Activated CD8-positive, alpha-beta T cell treated with anti-CD3 and anti-CD28 coated beads for 36 hours (primary cell): ENCODE measurements at regions not wholly inside any gene's neighbourhood (a gene's known extent, or its start where the extent isn't known, plus 50 kb on each side); places are given as distances from the start of the nearest gene placed in this dataset.

Source experiments
- ATAC-seq: fragments of 200-7000 bp; cut with Tn5 transposase; one replicate; pipeline ENCODE4 v1.10.0; 2021; ENCODE audit warnings: mild to moderate bottlenecking, moderate library complexity
- CTCF ChIA-PET: fragments of 350-600 bp; sonication (Branson Sonifier 250); formaldehyde crosslinking; loops from one replicate; lab custom pipeline; 2021; ENCODE audit warnings: antibody characterized with exemption; lab: Charles Lee
- POLR2A ChIA-PET: fragments of 350-600 bp; sonication (Branson Sonifier 250); formaldehyde crosslinking; loops from one replicate; lab custom pipeline; 2021; ENCODE audit warnings: antibody characterized with exemption; lab: Charles Lee
- DNase-seq: peaks from one replicate; pipeline ENCODE4 v3.0.0-alpha.2; 2020
- H3K27ac Mint-ChIP-seq: one replicate; pipeline ENCODE4 v1.8.0; 2021; ENCODE audit warnings: mild to moderate bottlenecking, mixed read lengths
- H3K27me3 Mint-ChIP-seq: one replicate; pipeline ENCODE4 v1.8.0; 2021; ENCODE audit warnings: mixed read lengths
- H3K36me3 Mint-ChIP-seq: one replicate; pipeline ENCODE4 v1.8.0; 2021; ENCODE audit warnings: low read depth, mixed read lengths
- H3K4me1 Mint-ChIP-seq: one replicate; pipeline ENCODE4 v1.8.0; 2021; ENCODE audit warnings: low read depth, mixed read lengths
- H3K4me3 Mint-ChIP-seq: one replicate; pipeline ENCODE4 v1.8.0; 2021; ENCODE audit warnings: mild to moderate bottlenecking, moderate library complexity, mixed read lengths
- H3K9me3 Mint-ChIP-seq: one replicate; pipeline ENCODE4 v1.8.0; 2021; ENCODE audit warnings: mixed read lengths
- CTCF ChIP-seq: fragments of 200-600 bp; IDR thresholded peaks from one replicate; pipeline ENCODE4 v1.8.0; 2022; ENCODE audit warnings: antibody characterized with exemption, mild to moderate bottlenecking
- intact Hi-C: fragments of 100-400 bp; cut with micrococcal nuclease; formaldehyde crosslinking; loops from one replicate; pipeline ENCODE4 v1.10.0; 2022

- no peak for ATAC-seq
- H3K36me3 Mint-ChIP-seq = no peaks in the 10 kb centered on the region
- H3K9me3 Mint-ChIP-seq = no peaks in the 10 kb centered on the region
- DNase-seq = no peak
- ChIA-PET CTCF (no interaction called here), POLR2A (no interaction called here)
- H3K27ac Mint-ChIP-seq = no peak overlapping the region
- intact Hi-C loops = no loop called here
- no peak for TF ChIP-seq CTCF
- no peaks in the 10 kb centered on the region for H3K4me1 Mint-ChIP-seq
- H3K27me3 Mint-ChIP-seq = peaks cover 5% of the 10 kb centered on the region
- no peak overlapping the region for H3K4me3 Mint-ChIP-seq
Observed at GRCh38 chr10:44821290-44821689, 89.8 kb upstream of the TMEM72 start.

- CTCF ChIA-PET = no interaction called here
- ATAC-seq (no peak), DNase-seq (no peak)
- intact Hi-C loops = no loop called here
- H3K36me3 Mint-ChIP-seq = no peaks in the 10 kb centered on the region
- no peak for TF ChIP-seq CTCF
- no peaks in the 10 kb centered on the region for H3K9me3 Mint-ChIP-seq
- POLR2A ChIA-PET = no interaction called here
- no peaks in the 10 kb centered on the region for H3K4me1 Mint-ChIP-seq
- no peak overlapping the region for H3K27ac Mint-ChIP-seq
- H3K27me3 Mint-ChIP-seq = peaks cover 5% of the 10 kb centered on the region
- no peak overlapping the region for H3K4me3 Mint-ChIP-seq
Observed at GRCh38 chr10:44822349-44822748, 88.8 kb upstream of the TMEM72 start.

- Mint-ChIP-seq H3K27me3 (peaks cover 2% of the 10 kb centered on the region), H3K36me3 (no peaks in the 10 kb centered on the region), H3K4me1 (no peaks in the 10 kb centered on the region), H3K27ac (no peak overlapping the region), H3K9me3 (no peaks in the 10 kb centered on the region), H3K4me3 (no peak overlapping the region)
- TF ChIP-seq CTCF = no peak
- ATAC-seq (no peak), DNase-seq (no peak)
- ChIA-PET CTCF (no interaction called here), POLR2A (no interaction called here)
- intact Hi-C loops = no loop called here
Observed at GRCh38 chr10:44822966-44823365, 88.2 kb upstream of the TMEM72 start.

- no peak for TF ChIP-seq CTCF
- CTCF ChIA-PET = no interaction called here
- H3K36me3 Mint-ChIP-seq = no peaks in the 10 kb centered on the region
- intact Hi-C loops = no loop called here
- DNase-seq (no peak), ATAC-seq (no peak)
- peaks cover 3% of the 10 kb centered on the region for H3K27me3 Mint-ChIP-seq
- H3K9me3 Mint-ChIP-seq = no peaks in the 10 kb centered on the region
- POLR2A ChIA-PET = no interaction called here
- no peak overlapping the region for H3K4me3 Mint-ChIP-seq
- no peaks in the 10 kb centered on the region for H3K4me1 Mint-ChIP-seq
- H3K27ac Mint-ChIP-seq = no peak overlapping the region
Observed at GRCh38 chr10:44824607-44825006, 86.5 kb upstream of the TMEM72 start.

- no peak overlapping the region for H3K27ac Mint-ChIP-seq
- CTCF ChIA-PET = no interaction called here
- DNase-seq (no peak), ATAC-seq (no peak)
- peaks cover 1% of the 10 kb centered on the region for H3K27me3 Mint-ChIP-seq
- POLR2A ChIA-PET = no interaction called here
- H3K36me3 Mint-ChIP-seq = no peaks in the 10 kb centered on the region
- intact Hi-C loops = no loop called here
- H3K4me3 Mint-ChIP-seq = no peak overlapping the region
- no peak for TF ChIP-seq CTCF
- no peaks in the 10 kb centered on the region for H3K9me3 Mint-ChIP-seq
- H3K4me1 Mint-ChIP-seq = no peaks in the 10 kb centered on the region
Observed at GRCh38 chr10:44827431-44828006, 83.6 kb upstream of the TMEM72 start.
